Spleen (tissue), 11 donors: ENCODE measurements at regions not wholly inside any gene's neighbourhood (a gene's known extent, or its start where the extent isn't known, plus 50 kb on each side); places are given as distances from the start of the nearest gene placed in this dataset.

Experiments used
- DNase-seq: peaks from one replicate; pipeline ENCODE4 v3.0.0-alpha.2; 2020
- H3K27ac ChIP-seq, 8 donors: fragments of 200-600 bp; sonication (generic) in 7 of 8; 1 replicate in 4 of 8; 2 replicates in 4 of 8; pipeline versions ENCODE4 v1.5.0 to v1.8.0; 2016 to 2021; ENCODE audit warnings: inconsistent platforms in 4 of 8, mild to moderate bottlenecking in 4 of 8, moderate library complexity in 1 of 8
- H3K27me3 ChIP-seq, 7 donors: fragments of 200-600 bp; sonication (generic) in 6 of 7; replicated peaks in 1 of 7; 1 replicate in 4 of 7; 2 replicates in 3 of 7; pipeline versions ENCODE4 v1.5.0 to v1.8.0; 2016 to 2021; ENCODE audit warnings: inconsistent platforms in 3 of 7, mild to moderate bottlenecking in 1 of 7
- H3K36me3 ChIP-seq, 6 donors: fragments of 200-600 bp; sonication (generic) in 5 of 6; 1 replicate in 4 of 6; 2 replicates in 2 of 6; pipeline versions ENCODE4 v1.5.0 to v1.8.0; 2016 to 2021; ENCODE audit warnings: inconsistent platforms in 2 of 6
- H3K4me1 ChIP-seq, 6 donors: fragments of 200-600 bp; sonication (generic) in 5 of 6; 1 replicate in 3 of 6; 2 replicates in 3 of 6; pipeline versions ENCODE4 v1.5.0 to v1.8.0; 2016 to 2021; ENCODE audit warnings: inconsistent platforms in 3 of 6
- H3K4me3 ChIP-seq, 8 donors: fragments of 200-600 bp; sonication (generic) in 7 of 8; 1 replicate in 4 of 8; 2 replicates in 4 of 8; pipeline versions ENCODE4 v1.5.0 to v1.8.0; 2016 to 2021; ENCODE audit warnings: inconsistent platforms in 4 of 8, mild to moderate bottlenecking in 4 of 8, moderate library complexity in 2 of 8
- H3K9me3 ChIP-seq, 8 donors: fragments of 200-600 bp; sonication (generic) in 7 of 8; 1 replicate in 4 of 8; 2 replicates in 4 of 8; pipeline versions ENCODE4 v1.5.0 to v1.8.0; 2016 to 2021; ENCODE audit warnings: inconsistent platforms in 4 of 8
- CTCF ChIP-seq, 11 experiments: fragments of 200-600 bp in 7 of 11; fragments of 450-650 bp in 4 of 11; sonication (generic) in 4 of 11; IDR thresholded peaks in 8 of 11; conservative IDR thresholded peaks in 3 of 11; 1 replicate in 7 of 11; 2 replicates in 4 of 11; pipeline versions ENCODE4 v1.4.0 to v1.8.0; 2016 to 2021; ENCODE audit warnings: antibody characterized with exemption in 11 of 11, inconsistent platforms in 4 of 11, mild to moderate bottlenecking in 1 of 11
- POLR2A ChIP-seq, 3 donors: fragments of 450-650 bp; IDR thresholded peaks; one replicate each; pipeline ENCODE4 v1.5.1; 2017; ENCODE audit warnings: antibody characterized with exemption in 3 of 3, mild to moderate bottlenecking in 1 of 3
- POLR2AphosphoS5 ChIP-seq, 3 donors: sonication (generic); formaldehyde crosslinking; IDR thresholded peaks; one replicate each; pipeline ENCODE4 v1.5.1; 2017; ENCODE audit warnings: antibody characterized with exemption in 3 of 3
- WGBS, 5 donors: extraction: QIAGEN DNeasy Blood & Tissue Kit in 3 of 5; methylation state at CpG; one replicate each; pipeline versions ENCODE4 v1.1.5 to v1.1.7; 2013 to 2018; 5-methylcytosine and 5-hydroxymethylcytosine counted together
- intact Hi-C: fragments of 100-400 bp; cut with DNase I; formaldehyde crosslinking; loops from one replicate; pipeline ENCODE4 v1.15.0; 2023; ENCODE audit warnings: low total_unique reads
- donor health status: healthy with polysubstance abuse.
- donor health status: DM: no; HTN: no; CAD: no; lungs with moderate emphysema.
- donor health status: DM: no; HTN: no; CAD: no.
- donor health status: Bipolar disorder and iron deficiency.
- donor health status: healthy.
- donor health status: DM: no; HTN: no; CAD: no.
- donor health status: DM: yes; HTN: yes; CAD: no.

GRCh38 chr3:103818800-103819199 lies 1384.0 kb downstream of the ZPLD1 start:
- Histone ChIP-seq H3K9me3 (no peaks in the 10 kb centered on the region), H3K4me1 (no peaks in the 10 kb centered on the region), H3K27ac (no peak overlapping the region), H3K4me3 (no peak overlapping the region), H3K36me3 (no peaks in the 10 kb centered on the region), H3K27me3 (no peaks in the 10 kb centered on the region)
- WGBS, 5 donors: 34 to 47% (median 42%) methylated on average over 2 of the region's 2 CpGs
- intact Hi-C loops: no loop called here
- TF ChIP-seq CTCF (IDR thresholded peaks at IDR 0.05 in 8 of 11, conservative IDR thresholded peaks at IDR 0.05 in 3 of 11) (no peak), POLR2A (IDR thresholded peaks at IDR 0.05) (no peak), POLR2AphosphoS5 (IDR thresholded peaks at IDR 0.05) (no peak)
- no peak for DNase-seq

GRCh38 chr3:103825586-103825985 lies 1390.8 kb downstream of the ZPLD1 start:
- intact Hi-C loops: no loop called here

GRCh38 chr3:103829723-103830326 lies 1395.0 kb downstream of the ZPLD1 start:
- Histone ChIP-seq H3K4me1 (no peaks in the 10 kb centered on the region), H3K27ac (no peak overlapping the region)
- TF ChIP-seq POLR2AphosphoS5 (IDR thresholded peaks at IDR 0.05): no peak
- no peak for TF ChIP-seq POLR2A (IDR thresholded peaks at IDR 0.05)
- TF ChIP-seq CTCF (IDR thresholded peaks at IDR 0.05 in 8 of 11, conservative IDR thresholded peaks at IDR 0.05 in 3 of 11): no peak

More at GRCh38 chr3:103825586-103825985, 1390.8 kb downstream of the ZPLD1 start:
- no peaks in the 10 kb centered on the region for H3K4me1 ChIP-seq
- H3K4me3 ChIP-seq: no peak overlapping the region
- H3K36me3 ChIP-seq: no peaks in the 10 kb centered on the region
- no peaks in the 10 kb centered on the region for H3K27me3 ChIP-seq
- TF ChIP-seq POLR2A (IDR thresholded peaks at IDR 0.05) (no peak), CTCF (IDR thresholded peaks at IDR 0.05 in 8 of 11, conservative IDR thresholded peaks at IDR 0.05 in 3 of 11) (no peak), POLR2AphosphoS5 (IDR thresholded peaks at IDR 0.05) (no peak)
- H3K27ac ChIP-seq: no peak overlapping the region
- DNase-seq: no peak
- H3K9me3 ChIP-seq: peaks cover 0 to 22% (median 6%) of the 10 kb centered on the region in 8 donors

GRCh38 chr3:103847081-103848062 lies 1412.6 kb downstream of the ZPLD1 start:
- intact Hi-C loops: no loop called here
- no peak for DNase-seq
- Histone ChIP-seq H3K27me3 (no peaks in the 10 kb centered on the region), H3K36me3 (no peaks in the 10 kb centered on the region), H3K4me3 (no peak overlapping the region), H3K9me3 (no peaks in the 10 kb centered on the region), H3K4me1 (no peaks in the 10 kb centered on the region), H3K27ac (no peak overlapping the region)
- TF ChIP-seq POLR2A (IDR thresholded peaks at IDR 0.05) (no peak), CTCF (IDR thresholded peaks at IDR 0.05 in 8 of 11, conservative IDR thresholded peaks at IDR 0.05 in 3 of 11) (no peak), POLR2AphosphoS5 (IDR thresholded peaks at IDR 0.05) (no peak)
- 72 to 82% (median 78%) methylated on average over 8 of the region's 8 CpGs for WGBS, 5 donors

More at GRCh38 chr3:103829723-103830326, 1395.0 kb downstream of the ZPLD1 start:
- Histone ChIP-seq H3K36me3 (no peaks in the 10 kb centered on the region), H3K27me3 (no peaks in the 10 kb centered on the region), H3K4me3 (no peak overlapping the region), H3K9me3 (peaks cover 0 to 22% (median 6%) of the 10 kb centered on the region in 8 donors)
- intact Hi-C loops: no loop called here
- DNase-seq: no peak
